Glutamatergic neuron (in vitro differentiated cells): ENCODE measurements at regions not wholly inside any gene's neighbourhood (a gene's known extent, or its start where the extent isn't known, plus 50 kb on each side); places are given as distances from the start of the nearest gene placed in this dataset.

Experiments
- DNase-seq: peaks from one replicate; pipeline ENCODE4 v3.0.0; 2022
- H3K27ac Mint-ChIP-seq: one replicate; pipeline ENCODE4 v1.8.0; 2020; ENCODE audit warnings: mild to moderate bottlenecking, mixed read lengths, inconsistent platforms; ENCODE audit not compliant: unreplicated experiment
- H3K27me3 Mint-ChIP-seq: one replicate; pipeline ENCODE4 v1.8.0; 2020; ENCODE audit warnings: mild to moderate bottlenecking, moderate library complexity, mixed read lengths, inconsistent platforms; ENCODE audit not compliant: unreplicated experiment
- H3K36me3 Mint-ChIP-seq: one replicate; pipeline ENCODE4 v1.8.0; 2020; ENCODE audit warnings: mild to moderate bottlenecking, mixed read lengths, inconsistent platforms; ENCODE audit not compliant: unreplicated experiment
- H3K4me1 Mint-ChIP-seq: one replicate; pipeline ENCODE4 v1.8.0; 2020; ENCODE audit warnings: mild to moderate bottlenecking, low read depth, mixed read lengths, inconsistent platforms; ENCODE audit not compliant: unreplicated experiment
- H3K4me3 Mint-ChIP-seq: one replicate; pipeline ENCODE4 v1.8.0; 2020; ENCODE audit warnings: mild to moderate bottlenecking, mixed read lengths, inconsistent platforms; ENCODE audit not compliant: unreplicated experiment
- H3K9me3 Mint-ChIP-seq: one replicate; pipeline ENCODE4 v1.8.0; 2020; ENCODE audit warnings: mild to moderate bottlenecking, moderate library complexity, mixed read lengths, inconsistent platforms; ENCODE audit not compliant: unreplicated experiment
- TF ChIP-seq, protein P1 (sequence below): fragments of 200-600 bp; sonication (generic); IDR thresholded peaks from one replicate; pipeline ENCODE4 v1.5.0; 2021; ENCODE audit not compliant: partially characterized antibody, unreplicated experiment

DNA sequence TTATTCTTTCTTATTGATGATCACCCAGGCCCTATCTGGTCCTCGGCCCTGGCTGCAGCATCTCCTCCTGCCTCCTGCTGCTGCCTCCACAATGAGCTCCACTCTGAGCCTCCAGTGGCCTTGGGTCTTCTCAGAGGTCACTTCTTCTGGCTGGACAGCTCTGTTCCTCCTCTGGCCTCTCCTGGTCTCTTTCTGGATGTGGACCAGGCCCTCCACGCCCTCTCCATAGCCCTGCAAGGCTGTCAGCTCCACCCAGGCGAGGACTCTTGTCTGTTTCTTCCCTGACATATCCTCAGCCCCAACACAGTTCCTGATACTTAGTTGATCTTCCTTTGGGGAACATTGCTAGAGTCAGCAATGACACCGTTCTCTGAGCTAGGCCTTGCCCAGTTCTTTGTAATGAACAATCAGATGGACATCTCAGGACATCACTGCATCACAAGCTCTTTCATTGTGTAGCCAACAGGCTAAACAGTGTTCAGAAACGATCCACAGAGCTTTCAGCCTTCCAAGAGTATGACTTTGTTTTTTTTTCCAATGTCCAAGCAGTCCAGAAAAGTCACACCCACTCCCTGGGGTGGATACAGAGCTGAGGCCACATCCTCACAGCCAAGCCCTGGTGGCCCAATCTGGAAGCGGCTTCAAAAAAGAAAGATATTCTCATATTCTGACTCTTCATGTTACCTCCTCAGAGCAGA lies 62.5 kb upstream of the DNAH5 start:
- H3K4me3 Mint-ChIP-seq: no peak overlapping the region
- peaks cover 5% of the 10 kb centered on the region for H3K9me3 Mint-ChIP-seq
- H3K27ac Mint-ChIP-seq: no peak overlapping the region

DNA sequence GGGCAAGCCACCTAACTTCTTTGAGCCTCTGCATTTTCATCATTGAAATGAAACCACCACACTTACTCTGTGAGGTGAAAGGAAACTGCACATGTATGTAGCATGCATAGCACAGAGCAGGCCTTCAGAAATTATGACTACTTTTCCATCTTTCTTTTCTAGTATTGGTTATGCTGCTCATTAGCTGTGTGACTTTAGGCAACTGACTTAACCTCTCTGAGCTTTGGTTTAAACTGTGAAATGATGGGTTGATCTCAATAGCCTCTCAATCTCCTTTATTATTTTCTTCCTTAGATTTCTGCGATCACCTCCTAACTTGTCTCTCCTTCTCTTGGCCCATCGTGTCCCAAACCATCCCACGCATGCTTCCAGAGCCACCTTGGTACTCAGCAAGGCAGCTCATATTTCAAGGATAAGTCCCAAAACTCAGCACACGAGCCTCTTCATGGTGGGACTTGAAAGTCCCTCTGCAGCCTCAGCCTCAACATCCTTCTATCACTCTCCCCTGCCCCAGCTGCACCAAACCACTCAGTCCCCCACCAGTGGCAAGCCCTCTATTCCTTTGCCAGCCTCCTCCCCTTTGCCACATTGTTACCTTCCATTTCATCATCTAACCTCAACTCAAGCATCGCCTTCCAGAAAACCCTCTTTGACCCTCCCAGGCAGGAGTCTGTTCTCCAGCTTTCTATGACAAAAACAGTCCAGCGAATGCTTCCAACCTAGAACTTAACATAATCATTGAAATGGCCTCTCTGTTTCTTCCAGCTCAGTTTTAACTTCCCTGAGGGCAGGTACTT lies 60.3 kb upstream of the DNAH5 start:
- no peak for DNase-seq
- Mint-ChIP-seq H3K36me3 (peaks cover 5% of the 10 kb centered on the region), H3K9me3 (no peaks in the 10 kb centered on the region), H3K27ac (no peak overlapping the region), H3K4me3 (no peak overlapping the region), H3K27me3 (peaks cover 6% of the 10 kb centered on the region), H3K4me1 (no peaks in the 10 kb centered on the region)
- TF ChIP-seq, protein P1, sequence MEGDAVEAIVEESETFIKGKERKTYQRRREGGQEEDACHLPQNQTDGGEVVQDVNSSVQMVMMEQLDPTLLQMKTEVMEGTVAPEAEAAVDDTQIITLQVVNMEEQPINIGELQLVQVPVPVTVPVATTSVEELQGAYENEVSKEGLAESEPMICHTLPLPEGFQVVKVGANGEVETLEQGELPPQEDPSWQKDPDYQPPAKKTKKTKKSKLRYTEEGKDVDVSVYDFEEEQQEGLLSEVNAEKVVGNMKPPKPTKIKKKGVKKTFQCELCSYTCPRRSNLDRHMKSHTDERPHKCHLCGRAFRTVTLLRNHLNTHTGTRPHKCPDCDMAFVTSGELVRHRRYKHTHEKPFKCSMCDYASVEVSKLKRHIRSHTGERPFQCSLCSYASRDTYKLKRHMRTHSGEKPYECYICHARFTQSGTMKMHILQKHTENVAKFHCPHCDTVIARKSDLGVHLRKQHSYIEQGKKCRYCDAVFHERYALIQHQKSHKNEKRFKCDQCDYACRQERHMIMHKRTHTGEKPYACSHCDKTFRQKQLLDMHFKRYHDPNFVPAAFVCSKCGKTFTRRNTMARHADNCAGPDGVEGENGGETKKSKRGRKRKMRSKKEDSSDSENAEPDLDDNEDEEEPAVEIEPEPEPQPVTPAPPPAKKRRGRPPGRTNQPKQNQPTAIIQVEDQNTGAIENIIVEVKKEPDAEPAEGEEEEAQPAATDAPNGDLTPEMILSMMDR: no peak

More for the DNA sequence above, 62.5 kb upstream of the DNAH5 start:
- Mint-ChIP-seq H3K36me3 (peaks cover 5% of the 10 kb centered on the region), H3K4me1 (peaks cover 2% of the 10 kb centered on the region), H3K27me3 (peaks cover 6% of the 10 kb centered on the region)
- TF ChIP-seq, protein P1: no peak
- no peak for DNase-seq

DNA sequence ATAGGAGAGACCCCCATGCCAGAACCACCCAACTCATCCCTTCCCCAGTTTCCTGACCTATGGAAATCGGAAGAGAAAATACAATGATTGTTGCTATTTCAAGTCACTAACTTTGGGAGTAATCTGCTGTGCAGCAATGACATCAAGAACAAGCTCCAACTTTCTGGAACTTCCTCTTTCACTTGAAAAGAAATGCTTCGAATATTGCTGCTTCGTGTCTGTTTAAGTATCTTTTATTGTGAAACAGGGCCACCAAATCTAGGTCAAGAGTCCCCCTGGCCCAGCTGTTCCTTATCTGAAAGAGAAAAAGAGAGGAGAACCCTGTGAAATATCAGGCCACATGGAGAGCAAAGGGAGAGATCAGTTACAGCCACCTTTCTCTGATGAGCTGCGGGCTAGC lies 59.4 kb upstream of the DNAH5 start:
- Mint-ChIP-seq H3K27ac (no peak overlapping the region), H3K36me3 (peaks cover 5% of the 10 kb centered on the region), H3K27me3 (peaks cover 6% of the 10 kb centered on the region), H3K4me1 (no peaks in the 10 kb centered on the region), H3K9me3 (no peaks in the 10 kb centered on the region), H3K4me3 (no peak overlapping the region)
- TF ChIP-seq, protein P1: no peak
- DNase-seq: no peak

DNA sequence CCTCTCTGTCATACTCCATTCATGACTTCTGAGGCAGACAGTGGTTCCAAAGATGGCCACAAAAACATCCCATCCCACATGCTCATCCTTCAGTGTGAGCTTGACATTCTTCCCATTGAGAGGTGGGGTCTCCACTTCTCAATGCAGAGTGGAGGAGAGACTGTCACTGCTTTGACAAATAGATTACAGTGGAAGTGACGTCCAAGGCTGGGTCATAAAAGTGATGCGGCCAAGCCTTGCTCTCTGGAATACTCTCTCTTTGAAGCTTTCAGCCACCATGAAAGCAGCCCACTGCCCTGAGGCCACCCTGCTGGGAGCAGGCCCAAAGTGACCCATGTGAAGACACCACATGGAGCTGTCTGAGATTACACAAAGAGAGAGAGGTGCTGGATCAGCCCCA lies 59.0 kb upstream of the DNAH5 start:
- H3K27me3 Mint-ChIP-seq: peaks cover 4% of the 10 kb centered on the region
- H3K27ac Mint-ChIP-seq: no peak overlapping the region
- no peak for DNase-seq
- no peak overlapping the region for H3K4me3 Mint-ChIP-seq
- peaks cover 5% of the 10 kb centered on the region for H3K36me3 Mint-ChIP-seq
- no peaks in the 10 kb centered on the region for H3K9me3 Mint-ChIP-seq
- H3K4me1 Mint-ChIP-seq: no peaks in the 10 kb centered on the region
- TF ChIP-seq, protein P1: no peak

DNA sequence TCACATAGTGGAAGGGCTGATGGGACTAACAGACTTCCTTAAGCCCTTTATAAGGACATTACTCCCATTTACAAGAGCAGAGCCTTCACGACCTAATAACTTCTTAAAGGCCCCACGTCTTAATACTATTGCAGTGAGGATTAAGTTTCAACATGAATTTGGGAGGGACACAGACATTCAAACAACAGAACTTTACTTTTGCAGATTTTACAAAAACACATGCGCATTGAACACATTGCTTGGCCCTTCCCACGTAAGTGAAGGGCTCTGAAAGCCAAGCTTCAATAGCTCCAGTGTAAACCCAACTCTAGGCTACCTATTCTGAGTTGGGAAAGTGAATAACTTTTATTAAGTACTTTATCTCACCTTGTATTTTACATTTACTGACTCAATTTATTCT lies 53.8 kb upstream of the DNAH5 start:
- peaks cover 10% of the 10 kb centered on the region for H3K36me3 Mint-ChIP-seq
- TF ChIP-seq, protein P1: no peak
- no peak for DNase-seq
- no peaks in the 10 kb centered on the region for H3K27me3 Mint-ChIP-seq
- peaks cover 2% of the 10 kb centered on the region for H3K9me3 Mint-ChIP-seq
- no peaks in the 10 kb centered on the region for H3K4me1 Mint-ChIP-seq
- no peak overlapping the region for H3K27ac Mint-ChIP-seq
- H3K4me3 Mint-ChIP-seq: no peak overlapping the region
